ENCODE measurements at regions not wholly inside any gene's neighbourhood (a gene's known extent, or its start where the extent isn't known, plus 50 kb on each side); places are given as distances from the start of the nearest gene placed in this dataset.

DNA sequence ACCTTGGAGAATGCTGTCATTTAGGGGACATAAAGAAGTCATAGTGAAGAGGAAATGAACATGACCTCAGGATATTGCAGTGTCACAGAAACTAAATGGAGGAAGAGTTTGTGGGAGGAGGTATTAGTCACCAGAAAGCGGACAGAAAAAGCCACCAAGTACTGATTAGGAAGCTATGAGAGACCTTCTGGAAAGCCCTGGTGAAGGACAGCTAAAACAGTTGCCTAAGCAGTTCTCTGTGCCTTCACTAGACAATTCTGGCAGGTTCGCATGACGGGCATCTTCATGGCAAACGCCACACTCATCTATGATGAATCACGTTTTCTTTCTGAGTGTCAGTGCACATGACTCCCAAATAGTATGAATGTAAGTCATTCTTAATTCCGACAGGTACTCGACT lies 325.8 kb downstream of the C11orf87 start:
- TF ChIP-seq, protein P1, sequence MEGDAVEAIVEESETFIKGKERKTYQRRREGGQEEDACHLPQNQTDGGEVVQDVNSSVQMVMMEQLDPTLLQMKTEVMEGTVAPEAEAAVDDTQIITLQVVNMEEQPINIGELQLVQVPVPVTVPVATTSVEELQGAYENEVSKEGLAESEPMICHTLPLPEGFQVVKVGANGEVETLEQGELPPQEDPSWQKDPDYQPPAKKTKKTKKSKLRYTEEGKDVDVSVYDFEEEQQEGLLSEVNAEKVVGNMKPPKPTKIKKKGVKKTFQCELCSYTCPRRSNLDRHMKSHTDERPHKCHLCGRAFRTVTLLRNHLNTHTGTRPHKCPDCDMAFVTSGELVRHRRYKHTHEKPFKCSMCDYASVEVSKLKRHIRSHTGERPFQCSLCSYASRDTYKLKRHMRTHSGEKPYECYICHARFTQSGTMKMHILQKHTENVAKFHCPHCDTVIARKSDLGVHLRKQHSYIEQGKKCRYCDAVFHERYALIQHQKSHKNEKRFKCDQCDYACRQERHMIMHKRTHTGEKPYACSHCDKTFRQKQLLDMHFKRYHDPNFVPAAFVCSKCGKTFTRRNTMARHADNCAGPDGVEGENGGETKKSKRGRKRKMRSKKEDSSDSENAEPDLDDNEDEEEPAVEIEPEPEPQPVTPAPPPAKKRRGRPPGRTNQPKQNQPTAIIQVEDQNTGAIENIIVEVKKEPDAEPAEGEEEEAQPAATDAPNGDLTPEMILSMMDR (IDR thresholded peaks at IDR 0.05), result no peak
- no peak for TF ChIP-seq POLR2AphosphoS5 (IDR thresholded peaks at IDR 0.05)
